Upper lobe of left lung (tissue), 4 donors: ENCODE measurements at regions not wholly inside any gene's neighbourhood (a gene's known extent, or its start where the extent isn't known, plus 50 kb on each side); places are given as distances from the start of the nearest gene placed in this dataset.

Source experiments
- POLR2A ChIP-seq, 4 donors: fragments of 450-650 bp; IDR thresholded peaks; one replicate each; pipeline ENCODE4 v1.5.1; 2016 to 2017; ENCODE audit warnings: antibody characterized with exemption in 4 of 4, mild to moderate bottlenecking in 2 of 4
- POLR2AphosphoS5 ChIP-seq, 2 donors: sonication (generic); formaldehyde crosslinking; IDR thresholded peaks; one replicate each; pipeline ENCODE4 v1.5.1; 2017; ENCODE audit warnings: antibody characterized with exemption in 2 of 2
- TF ChIP-seq, protein P1 (sequence below), 6 experiments: fragments of 450-650 bp in 4 of 6; fragments of 200-600 bp in 2 of 6; sonication (generic) in 2 of 6; IDR thresholded peaks; one replicate each; pipeline ENCODE4 v1.5.1; 2016 to 2019; ENCODE audit warnings: antibody characterized with exemption in 6 of 6

DNA sequence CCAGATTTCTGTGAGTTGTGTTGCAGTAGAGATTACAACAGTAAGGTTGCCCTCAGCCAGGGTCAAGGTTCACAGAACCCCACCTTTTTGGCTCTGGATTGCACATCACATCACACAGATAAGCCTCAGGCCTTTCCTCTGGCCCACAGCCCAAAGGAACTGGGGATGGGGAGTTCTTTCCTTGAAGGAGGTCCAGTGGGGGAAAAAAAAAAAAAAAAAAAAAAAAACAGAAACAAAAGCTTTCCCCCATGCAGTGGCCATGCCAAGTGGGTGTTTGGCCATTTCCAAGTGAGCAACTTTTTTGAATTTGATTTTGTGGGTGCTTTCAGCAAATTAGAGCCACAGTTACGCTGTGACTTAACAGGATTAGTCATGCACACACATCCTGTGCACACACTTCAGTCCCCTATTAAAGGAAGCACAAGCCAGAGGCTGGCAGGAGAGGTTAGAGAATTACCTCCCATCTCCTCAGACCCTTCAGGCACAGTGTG lies 79.3 kb upstream of the NANOS1 start:
- TF ChIP-seq, protein P1, sequence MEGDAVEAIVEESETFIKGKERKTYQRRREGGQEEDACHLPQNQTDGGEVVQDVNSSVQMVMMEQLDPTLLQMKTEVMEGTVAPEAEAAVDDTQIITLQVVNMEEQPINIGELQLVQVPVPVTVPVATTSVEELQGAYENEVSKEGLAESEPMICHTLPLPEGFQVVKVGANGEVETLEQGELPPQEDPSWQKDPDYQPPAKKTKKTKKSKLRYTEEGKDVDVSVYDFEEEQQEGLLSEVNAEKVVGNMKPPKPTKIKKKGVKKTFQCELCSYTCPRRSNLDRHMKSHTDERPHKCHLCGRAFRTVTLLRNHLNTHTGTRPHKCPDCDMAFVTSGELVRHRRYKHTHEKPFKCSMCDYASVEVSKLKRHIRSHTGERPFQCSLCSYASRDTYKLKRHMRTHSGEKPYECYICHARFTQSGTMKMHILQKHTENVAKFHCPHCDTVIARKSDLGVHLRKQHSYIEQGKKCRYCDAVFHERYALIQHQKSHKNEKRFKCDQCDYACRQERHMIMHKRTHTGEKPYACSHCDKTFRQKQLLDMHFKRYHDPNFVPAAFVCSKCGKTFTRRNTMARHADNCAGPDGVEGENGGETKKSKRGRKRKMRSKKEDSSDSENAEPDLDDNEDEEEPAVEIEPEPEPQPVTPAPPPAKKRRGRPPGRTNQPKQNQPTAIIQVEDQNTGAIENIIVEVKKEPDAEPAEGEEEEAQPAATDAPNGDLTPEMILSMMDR (IDR thresholded peaks at IDR 0.05) = no peak
- TF ChIP-seq POLR2A (IDR thresholded peaks at IDR 0.05) (no peak), POLR2AphosphoS5 (IDR thresholded peaks at IDR 0.05) (no peak)
